ENCODE measurements at regions not wholly inside any gene's neighbourhood (a gene's known extent, or its start where the extent isn't known, plus 50 kb on each side); places are given as distances from the start of the nearest gene placed in this dataset.

- TF ChIP-seq CTCF (IDR thresholded peaks at IDR 0.05 in 2 of 3, conservative IDR thresholded peaks at IDR 0.05 in 1 of 3; ENCODE audit: borderline replicate concordance in 1 of 3, insufficient read depth in 1 of 3, low read depth in 2 of 3, low read length in 2 of 3), result no peak
- TF ChIP-seq ELF1 (IDR thresholded peaks at IDR 0.05; ENCODE audit: borderline replicate concordance, low read depth), result no peak
- TF ChIP-seq YY1 (IDR thresholded peaks at IDR 0.05; ENCODE audit: extremely low read depth, insufficient replicate concordance, low read depth, low read length), result no peak
- TF ChIP-seq EZH2phosphoT487 (IDR thresholded peaks at IDR 0.05; ENCODE audit: borderline replicate concordance), result no peak
Observed at GRCh38 chr7:131241386-131241785, 86.3 kb upstream of the MKLN1 start (continued).

- no peak overlapping the region for H3K4me3 ChIP-seq (replicated peaks in 1 of 2; ENCODE audit: low read depth in 1 of 2, low read length in 2 of 2)
- peaks cover 9 to 26% of the 10 kb centered on the region in 2 experiments for H3K4me1 ChIP-seq (ENCODE audit: control insufficient read depth in 1 of 2, insufficient read depth in 2 of 2, low read length in 2 of 2)
- no peak overlapping the region for H3K9ac ChIP-seq (ENCODE audit: low read length)
- ChIA-PET POLR2A (no interaction called here), CTCF (no interaction called here), RAD21 (ENCODE audit: low non-redundant PET in 1 of 2, low total read pairs in 2 of 2, uncharacterized antibody in 2 of 2, unreplicated experiment in 2 of 2) (no interaction called here)
- H2AFZ ChIP-seq (ENCODE audit: low read depth, low read length, poor library complexity, severe bottlenecking), result no peak overlapping the region
- no peaks in the 10 kb centered on the region for H3K36me3 ChIP-seq (ENCODE audit: control insufficient read depth in 1 of 2, insufficient read depth in 2 of 2, low read length in 2 of 2)
- H4K20me1 ChIP-seq (ENCODE audit: insufficient read depth), result no peaks in the 10 kb centered on the region
- no peaks in the 10 kb centered on the region for H3K9me3 ChIP-seq (ENCODE audit: control insufficient read depth in 1 of 2, insufficient read depth in 1 of 2, low read depth in 1 of 2, low read length in 2 of 2)
- no peaks in the 10 kb centered on the region for H3K27me3 ChIP-seq (ENCODE audit: insufficient read depth, low read length)
- H3K9me2 ChIP-seq (ENCODE audit: insufficient read depth), result no peaks in the 10 kb centered on the region
- BruUV-seq (replicated peaks), result no TSS peak
- no peak overlapping the region for H3K27ac ChIP-seq (ENCODE audit: low read depth, low read length)
- DNase-seq (ENCODE audit: low read depth, low spot score) (no peak), ATAC-seq (no peak)
- H3K79me2 ChIP-seq (ENCODE audit: insufficient read depth, low read length), result no peaks in the 10 kb centered on the region
- no peak overlapping the region for H3K4me2 ChIP-seq (ENCODE audit: low read length)
- intact Hi-C loops (cut with micrococcal nuclease), result no loop called here
- no peak for TF ChIP-seq EGR1 (IDR thresholded peaks at IDR 0.05; ENCODE audit: low read depth)
- TF ChIP-seq POLR2AphosphoS5 (IDR thresholded peaks at IDR 0.05; ENCODE audit: low read depth, low read length), result no peak
- TF ChIP-seq CTCF (IDR thresholded peaks at IDR 0.05 in 2 of 3, conservative IDR thresholded peaks at IDR 0.05 in 1 of 3; ENCODE audit: borderline replicate concordance in 1 of 3, insufficient read depth in 1 of 3, low read depth in 2 of 3, low read length in 2 of 3), result no peak
- no peak for TF ChIP-seq EZH2phosphoT487 (IDR thresholded peaks at IDR 0.05; ENCODE audit: borderline replicate concordance)
- TF ChIP-seq SRF (IDR thresholded peaks at IDR 0.05; ENCODE audit: low read depth), result no peak
- TF ChIP-seq ZNF274 (IDR thresholded peaks at IDR 0.05; ENCODE audit: low read depth, low read length), result no peak
- no peak for TF ChIP-seq TCF7L2 (IDR thresholded peaks at IDR 0.05; ENCODE audit: borderline replicate concordance, extremely low read depth, insufficient read depth, insufficient read length)
- no peak for TF ChIP-seq JUND (IDR thresholded peaks at IDR 0.05)
- no peak for TF ChIP-seq CBX3 (IDR thresholded peaks at IDR 0.05; ENCODE audit: low read depth)
- no peak for TF ChIP-seq POLR2A (IDR thresholded peaks at IDR 0.05; ENCODE audit: borderline replicate concordance, extremely low read depth, insufficient read depth, insufficient read length)
- TF ChIP-seq YY1 (IDR thresholded peaks at IDR 0.05; ENCODE audit: extremely low read depth, insufficient replicate concordance, low read depth, low read length), result no peak
- no peak for TF ChIP-seq SIN3A (IDR thresholded peaks at IDR 0.05; ENCODE audit: low read depth)
- no peak for TF ChIP-seq ELF1 (IDR thresholded peaks at IDR 0.05; ENCODE audit: borderline replicate concordance, low read depth)
- TF ChIP-seq ATF3 (IDR thresholded peaks at IDR 0.05), result no peak
- TF ChIP-seq MAX (IDR thresholded peaks at IDR 0.05), result no peak
- no peak for TF ChIP-seq EZH2 (IDR thresholded peaks at IDR 0.05)
- no peak for TF ChIP-seq CEBPB (IDR thresholded peaks at IDR 0.05; ENCODE audit: low read depth)
- no peak for TF ChIP-seq ZBTB33 (IDR thresholded peaks at IDR 0.05; ENCODE audit: extremely low read depth, insufficient replicate concordance, low read length)
- TF ChIP-seq SP1 (IDR thresholded peaks at IDR 0.05; ENCODE audit: low read depth), result no peak
Observed at GRCh38 chr7:131242123-131242650, 85.5 kb upstream of the MKLN1 start.
